K562 (cell line): ENCODE measurements at regions not wholly inside any gene's neighbourhood (a gene's known extent, or its start where the extent isn't known, plus 50 kb on each side); places are given as distances from the start of the nearest gene placed in this dataset.
A peak's percentile ranks its signal among the peaks of the same experiment; 100 is the strongest.

Experiments used
- ATAC-seq: fragments of 200-7000 bp; cut with Tn5 transposase; 3 replicates; pipeline ENCODE4 v1.9.1; 2020; ENCODE audit warnings: moderate library complexity
- BruUV-seq: library from RNA; stranded (reverse); fragments of 400-500 nt; replicated peaks from 2 replicates; lab custom pipeline; 2021; lab: Mats Ljungman, UMichigan
- CTCF ChIA-PET: fragments of 300-600 bp; formaldehyde crosslinking; extraction: SDS; loops from one replicate; lab custom pipeline; 2021; ENCODE audit warnings: low intra/inter-chr PET ratio; lab: Yijun Ruan, JAX
- POLR2A ChIA-PET: fragments of 300-600, 350-650 bp; sonication (Branson Sonifier 250); formaldehyde crosslinking; extraction: SDS; loops from one replicate; lab custom pipeline; 2021; ENCODE audit warnings: antibody characterized with exemption, inconsistent platforms; lab: Yijun Ruan, JAX
- DNase-seq, 4 experiments: peaks; one replicate each; pipeline versions ENCODE4 v3.0.0 to v3.0.0-alpha.2; 2011 to 2018; ENCODE audit warnings: low spot score in 3 of 4, mixed read lengths in 3 of 4; ENCODE audit errors: extremely low read depth in 1 of 4
- FAIRE-seq: peaks from 2 replicates; lab custom pipeline; 2011; peaks lifted over from hg19 to GRCh38; lab: Jason Lieb, UNC
- H2AFZ ChIP-seq: 2 replicates; pipeline ENCODE4 v1.6.0; 2011; ENCODE audit warnings: low read depth, low read length, control low read depth, inconsistent platforms
- H3K27ac ChIP-seq: fragments of 200-600 bp; 3 replicates; pipeline ENCODE4 v1.8.0; 2011; ENCODE audit warnings: low read depth, mild to moderate bottlenecking, control low read depth, inconsistent platforms, low read length, moderate library complexity, mixed read lengths; ENCODE audit errors: extremely low read depth
- H3K27me3 ChIP-seq, 2 experiments: fragments of 300-600 bp in 1 of 2; 2 replicates in 1 of 2; 3 replicates in 1 of 2; pipeline versions ENCODE4 v1.6.0 to v1.8.0; 2011; ENCODE audit warnings: inconsistent platforms in 2 of 2, low read length in 2 of 2, mild to moderate bottlenecking in 1 of 2, mixed read lengths in 1 of 2, moderate library complexity in 1 of 2; ENCODE audit not compliant: control insufficient read depth in 2 of 2, insufficient read depth in 2 of 2
- H3K36me3 ChIP-seq: fragments of 300-600 bp; 3 replicates; pipeline ENCODE4 v1.8.0; 2011; ENCODE audit warnings: mild to moderate bottlenecking, low read length, inconsistent platforms; ENCODE audit not compliant: control insufficient read depth, insufficient read depth
- H3K4me1 ChIP-seq, 2 experiments: fragments of 200-600 bp in 1 of 2; replicated peaks in 1 of 2; 2 replicates in 1 of 2; 3 replicates in 1 of 2; pipeline versions ENCODE4 v1.5.1 to v1.8.0; 2011; ENCODE audit warnings: inconsistent platforms in 2 of 2, low read length in 2 of 2, mild to moderate bottlenecking in 1 of 2, mixed read lengths in 1 of 2, moderate library complexity in 1 of 2; ENCODE audit not compliant: control insufficient read depth in 2 of 2, insufficient read depth in 2 of 2
- H3K4me2 ChIP-seq: 2 replicates; pipeline ENCODE4 v1.6.1; 2011; ENCODE audit warnings: low read length, control low read depth, inconsistent platforms, mixed read lengths; ENCODE audit not compliant: insufficient read depth
- H3K4me3 ChIP-seq: fragments of 200-600 bp; sonication (generic), shearing (Covaris generic); 2 replicates; pipeline ENCODE4 v1.5.1; 2016; ENCODE audit warnings: control low read depth, inconsistent platforms
- H3K79me2 ChIP-seq: fragments of 200-600 bp; 3 replicates; pipeline ENCODE4 v1.8.0; 2011; ENCODE audit warnings: low read length, inconsistent platforms; ENCODE audit not compliant: control insufficient read depth, insufficient read depth
- H3K9ac ChIP-seq, 2 experiments: 2 replicates each; pipeline versions ENCODE4 v1.6.0 to v1.6.1; 2011; ENCODE audit warnings: low read depth in 2 of 2, low read length in 2 of 2, control low read depth in 1 of 2, inconsistent platforms in 1 of 2, mild to moderate bottlenecking in 1 of 2, mixed read lengths in 1 of 2; ENCODE audit not compliant: insufficient read depth in 1 of 2
- H3K9me1 ChIP-seq: one replicate; pipeline ENCODE4 v1.6.0; 2011; ENCODE audit warnings: inconsistent platforms, mild to moderate bottlenecking, low read length, moderate library complexity; ENCODE audit not compliant: control insufficient read depth, insufficient read depth
- H3K9me3 ChIP-seq: replicated peaks from 2 replicates; pipeline ENCODE4 v1.5.1; 2011; ENCODE audit warnings: low read depth, low read length, inconsistent platforms; ENCODE audit not compliant: control insufficient read depth, insufficient read depth
- H4K20me1 ChIP-seq: replicated peaks from 2 replicates; pipeline ENCODE4 v1.6.1; 2011; ENCODE audit warnings: low read length, inconsistent platforms, mixed read lengths; ENCODE audit not compliant: control insufficient read depth, insufficient read depth
- CBX3 ChIP-seq, 2 experiments: IDR thresholded peaks; 1 replicate in 1 of 2; 2 replicates in 1 of 2; pipeline ENCODE4 v1.6.1; 2012; ENCODE audit warnings: inconsistent platforms in 2 of 2, low read length in 2 of 2, borderline replicate concordance in 1 of 2, control low read depth in 1 of 2
- CLOCK ChIP-seq: fragments of 250-450 bp; sonication (Bioruptor Pico); IDR thresholded peaks from 2 replicates; pipeline ENCODE4 v1.4.0; 2020; ENCODE audit warnings: mild to moderate bottlenecking, moderate library complexity, borderline replicate concordance
- ESRRB ChIP-seq: fragments of 250-450 bp; sonication (Bioruptor Pico); IDR thresholded peaks from 2 replicates; pipeline ENCODE4 v1.5.0; 2020; ENCODE audit warnings: mild to moderate bottlenecking, moderate library complexity, borderline replicate concordance
- FOXM1 ChIP-seq, 2 experiments: fragments of 450-650 bp in 1 of 2; sonication (generic) in 1 of 2; formaldehyde crosslinking in 1 of 2; IDR thresholded peaks; 2 replicates each; pipeline versions ENCODE4 v1.6.1 to v1.9.0; 2017 to 2022; ENCODE audit warnings: low read depth in 2 of 2, mild to moderate bottlenecking in 2 of 2, missing genetic modification reagents in 1 of 2, moderate library complexity in 1 of 2
- HDAC1 ChIP-seq, 2 experiments: fragments of 450-650 bp; IDR thresholded peaks; 2 replicates each; pipeline ENCODE4 v1.6.1; 2016 to 2017; ENCODE audit warnings: inconsistent platforms in 1 of 2, mild to moderate bottlenecking in 1 of 2, moderate library complexity in 1 of 2
- RERE ChIP-seq: sonication (generic); formaldehyde crosslinking; IDR thresholded peaks from 2 replicates; pipeline ENCODE4 v1.8.0; 2023; ENCODE audit warnings: missing genetic modification reagents, mild to moderate bottlenecking, borderline replicate concordance
- TRIM28 ChIP-seq: fragments of 450-650 bp; IDR thresholded peaks from 2 replicates; pipeline ENCODE4 v1.6.1; 2017
- ZEB2 ChIP-seq: fragments of 450-650 bp; IDR thresholded peaks from 2 replicates; pipeline ENCODE4 v1.6.1; 2016
- ZFP36 ChIP-seq: fragments of 150-350 bp; IDR thresholded peaks from 2 replicates; pipeline ENCODE4 v1.6.1; 2018; ENCODE audit warnings: low read length, low read depth; ENCODE audit not compliant: partially characterized antibody
- ZNF12 ChIP-seq: sonication (generic); formaldehyde crosslinking; IDR thresholded peaks from 2 replicates; pipeline ENCODE4 v1.4.0; 2020; ENCODE audit warnings: mild to moderate bottlenecking, missing genetic modification reagents
- ZNF274 ChIP-seq: IDR thresholded peaks from 2 replicates; pipeline ENCODE4 v1.6.1; 2011; ENCODE audit warnings: low read depth, mild to moderate bottlenecking, low read length, moderate library complexity, borderline replicate concordance
- WGBS: fragments of 100-300 bp; shearing (Covaris generic); methylation state at CpG from one replicate; pipeline ENCODE4 v1.1.6; 2016; ENCODE audit warnings: low coverage, mixed read lengths; ENCODE audit not compliant: insufficient coverage; ENCODE audit errors: missing lambda C conversion rate; 5-methylcytosine and 5-hydroxymethylcytosine counted together
- in situ Hi-C: fragments of 300-500 bp; cut with MboI; formaldehyde crosslinking; loops from 4 replicates; pipeline ENCODE4 v1.15.0; 2018; ENCODE audit warnings: inconsistent platforms, mixed read lengths
- intact Hi-C: fragments of 100-400 bp; cut with micrococcal nuclease; formaldehyde crosslinking; loops from 2 replicates; pipeline ENCODE4 v1.14.2; 2022
- TF ChIP-seq, protein P1 (sequence below): fragments of 450-650 bp; IDR thresholded peaks from 2 replicates; pipeline ENCODE4 v1.6.1; 2018; ENCODE audit warnings: mild to moderate bottlenecking, low read depth; ENCODE audit not compliant: partially characterized antibody

GRCh38 chr17:22253007-22253406 is 560.7 kb downstream of the KCNJ18 start:
- H3K36me3 ChIP-seq: no peaks in the 10 kb centered on the region
- intact Hi-C loops (no loop called here), in situ Hi-C loops (no loop called here)
- WGBS: 63% methylated on average over 1 of the region's 1 CpG
- H3K79me2 ChIP-seq: no peaks in the 10 kb centered on the region
- no peak overlapping the region for H2AFZ ChIP-seq
- H3K9me3 ChIP-seq: no peaks in the 10 kb centered on the region; the same call in 1 of the 2 replicates
- H4K20me1 ChIP-seq: no peaks in the 10 kb centered on the region
- no peaks in the 10 kb centered on the region for H3K4me1 ChIP-seq
- ChIA-PET CTCF (no interaction called here), POLR2A (interaction anchor here (1.6 kb wide), 1 partner anchor 7 kb away, joined by 3 read pairs; no protein-coding TSS in a partner anchor)
- no peaks in the 10 kb centered on the region for H3K9me1 ChIP-seq
- no peak overlapping the region for H3K4me2 ChIP-seq
- BruUV-seq: no TSS peak
- no peak overlapping the region for H3K27ac ChIP-seq
- ATAC-seq (no peak), DNase-seq (no peak), FAIRE-seq (no peak)
- H3K27me3 ChIP-seq: no peaks in the 10 kb centered on the region
- no peak overlapping the region for H3K4me3 ChIP-seq
- no peak overlapping the region for H3K9ac ChIP-seq
- TF ChIP-seq CLOCK (CRISPR knock-in tag) (no peak), ESRRB (no peak), ZNF12 (no peak), FOXM1 (IDR thresholded peaks at IDR 0.05; ENCODE audit: low read depth) (no peak), FOXM1 (CRISPR knock-in tag; IDR thresholded peaks at IDR 0.05; ENCODE audit: low read depth) (no peak), ZEB2 (no peak), RERE (CRISPR knock-in tag) (no peak), TRIM28 (peak; percentile 51; the same call in 1 of the 2 replicates), ZFP36 (peak; percentile 28), HDAC1 (IDR thresholded peaks at IDR 0.05) (peak in 1 of 2 experiments; percentile 96; a peak in 2 of 4 replicates), CBX3 (IDR thresholded peaks at IDR 0.05; ENCODE audit: borderline replicate concordance in 1 of 2, low read length in 2 of 2) (peak in 1 of 2 experiments; percentile 26; a peak in 1 of 3 replicates), ZNF274 (no peak)
- TF ChIP-seq, protein P1, sequence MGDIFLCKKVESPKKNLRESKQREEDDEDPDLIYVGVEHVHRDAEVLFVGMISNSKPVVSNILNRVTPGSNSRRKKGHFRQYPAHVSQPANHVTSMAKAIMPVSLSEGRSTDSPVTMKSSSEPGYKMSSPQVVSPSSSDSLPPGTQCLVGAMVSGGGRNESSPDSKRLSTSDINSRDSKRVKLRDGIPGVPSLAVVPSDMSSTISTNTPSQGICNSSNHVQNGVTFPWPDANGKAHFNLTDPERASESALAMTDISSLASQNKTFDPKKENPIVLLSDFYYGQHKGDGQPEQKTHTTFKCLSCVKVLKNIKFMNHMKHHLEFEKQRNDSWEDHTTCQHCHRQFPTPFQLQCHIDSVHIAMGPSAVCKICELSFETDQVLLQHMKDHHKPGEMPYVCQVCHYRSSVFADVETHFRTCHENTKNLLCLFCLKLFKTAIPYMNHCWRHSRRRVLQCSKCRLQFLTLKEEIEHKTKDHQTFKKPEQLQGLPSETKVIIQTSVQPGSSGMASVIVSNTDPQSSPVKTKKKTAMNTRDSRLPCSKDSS: peak; percentile 18
